Panc1 (cell line): ENCODE measurements at regions not wholly inside any gene's neighbourhood (a gene's known extent, or its start where the extent isn't known, plus 50 kb on each side); places are given as distances from the start of the nearest gene placed in this dataset.
"Not testable (repeated sequence)": the region's sequence is repeated elsewhere in the genome, so short reads cannot be mapped to it uniquely, and the experiment has no call there.

Source experiments
- ATAC-seq: fragments of 200-7000 bp; cut with Tn5 transposase; 2 replicates; pipeline ENCODE4 v1.9.1; 2020; ENCODE audit warnings: mild to moderate bottlenecking, moderate library complexity
- BruUV-seq: library from RNA; stranded (reverse); fragments of 400-500 nt; replicated peaks from 2 replicates; lab custom pipeline; 2021; lab: Mats Ljungman, UMichigan
- CTCF ChIA-PET: fragments of 300-600 bp; sonication (Branson Sonifier 250); formaldehyde crosslinking; loops from one replicate; lab custom pipeline; 2022; ENCODE audit warnings: antibody characterized with exemption; lab: Charles Lee
- POLR2A ChIA-PET: fragments of 300-600 bp; sonication (Branson Sonifier 250); formaldehyde crosslinking; loops from one replicate; lab custom pipeline; 2022; ENCODE audit warnings: antibody characterized with exemption; lab: Charles Lee
- DNase-seq: peaks from one replicate; pipeline ENCODE4 v3.0.0-alpha.2; 2010; ENCODE audit warnings: low read depth, low spot score
- H3K27ac ChIP-seq: 2 replicates; pipeline ENCODE4 v1.5.1; 2011; ENCODE audit warnings: mild to moderate bottlenecking, low read length, inconsistent platforms
- H3K27me3 ChIP-seq: fragments of 200-500 bp; sonication (Bioruptor generic); 2 replicates; pipeline ENCODE4 v1.6.0; 2014; ENCODE audit warnings: low read length, inconsistent platforms; ENCODE audit not compliant: control insufficient read depth, insufficient read depth
- H3K36me3 ChIP-seq: fragments of 200-500 bp; sonication (Bioruptor generic); 2 replicates; pipeline ENCODE4 v1.5.1; 2014; ENCODE audit warnings: inconsistent platforms, mild to moderate bottlenecking, low read length, moderate library complexity; ENCODE audit not compliant: control insufficient read depth, insufficient read depth
- H3K4me1 ChIP-seq: 2 replicates; pipeline ENCODE4 v1.5.1; 2011; ENCODE audit warnings: inconsistent platforms, mild to moderate bottlenecking, low read length, moderate library complexity; ENCODE audit not compliant: control insufficient read depth, insufficient read depth
- H3K4me3 ChIP-seq, 2 experiments: 2 replicates each; pipeline ENCODE4 v1.5.1; 2011 to 2012; ENCODE audit warnings: low read depth in 2 of 2, low read length in 2 of 2, mild to moderate bottlenecking in 2 of 2, inconsistent platforms in 1 of 2, moderate library complexity in 1 of 2
- H3K9me3 ChIP-seq: fragments of 200-500 bp; sonication (Bioruptor generic); 2 replicates; pipeline ENCODE4 v1.5.1; 2014; ENCODE audit warnings: low read depth, mild to moderate bottlenecking, inconsistent platforms, low read length, moderate library complexity; ENCODE audit not compliant: control insufficient read depth, insufficient read depth
- CTCF ChIP-seq: fragments of 450-650 bp; IDR thresholded peaks from 2 replicates; pipeline ENCODE4 v1.5.1; 2017; ENCODE audit warnings: mild to moderate bottlenecking
- POLR2AphosphoS5 ChIP-seq: IDR thresholded peaks from 2 replicates; pipeline ENCODE4 v1.6.1; 2012; ENCODE audit warnings: mild to moderate bottlenecking, low read depth, low read length, moderate library complexity
- REST ChIP-seq, 2 experiments: IDR thresholded peaks; 2 replicates each; pipeline ENCODE4 v1.6.1; 2011 to 2012; ENCODE audit warnings: low read depth in 2 of 2, control low read depth in 1 of 2, low read length in 1 of 2, mild to moderate bottlenecking in 1 of 2, moderate library complexity in 1 of 2; ENCODE audit not compliant: insufficient read depth in 1 of 2
- SIN3A ChIP-seq: IDR thresholded peaks from 2 replicates; pipeline ENCODE4 v1.6.1; 2012; ENCODE audit warnings: low read depth, mild to moderate bottlenecking, low read length, moderate library complexity, borderline replicate concordance; ENCODE audit not compliant: insufficient read depth
- TCF7L2 ChIP-seq: IDR thresholded peaks from 2 replicates; pipeline ENCODE4 v1.6.1; 2011; ENCODE audit warnings: mild to moderate bottlenecking, low read depth, low read length, inconsistent platforms
- in situ Hi-C: cut with HindIII; loops from 2 replicates; pipeline ENCODE4 v1.10.0; 2016; ENCODE audit warnings: low sequenced_read_pairs, low pct_unique_long_range_greater_than_20kb
- intact Hi-C: fragments of 100-400 bp; cut with micrococcal nuclease; formaldehyde crosslinking; loops from one replicate; pipeline ENCODE4 v1.10.0; 2022; ENCODE audit not compliant: unreplicated experiment

GRCh38 chr3:162978136-162978535, 1481.5 kb downstream of the OTOL1 start:
- no peaks in the 10 kb centered on the region for H3K9me3 ChIP-seq
- no peak for ATAC-seq
- H3K4me1 ChIP-seq: no peaks in the 10 kb centered on the region
- H3K27ac ChIP-seq: no peak overlapping the region
- ChIA-PET CTCF (no interaction called here), POLR2A (no interaction called here)
- BruUV-seq: no TSS peak
- no peaks in the 10 kb centered on the region for H3K36me3 ChIP-seq
- intact Hi-C loops (no loop called here), in situ Hi-C loops (no loop called here)
- DNase-seq: no peak
- H3K27me3 ChIP-seq: no peaks in the 10 kb centered on the region
- TF ChIP-seq REST (IDR thresholded peaks at IDR 0.05; ENCODE audit: insufficient read depth in 1 of 2, low read depth in 2 of 2, low read length in 1 of 2) (no peak), CTCF (no peak), SIN3A (no peak), POLR2AphosphoS5 (no peak), TCF7L2 (no peak)
- no peak overlapping the region for H3K4me3 ChIP-seq

- Histone ChIP-seq H3K27ac (no peak overlapping the region), H3K4me3 (no peak overlapping the region), H3K27me3 (no peaks in the 10 kb centered on the region), H3K4me1 (no peaks in the 10 kb centered on the region), H3K36me3 (no peaks in the 10 kb centered on the region), H3K9me3 (no peaks in the 10 kb centered on the region)
- POLR2A ChIA-PET: no interaction called here
- in situ Hi-C loops: no loop called here
- intact Hi-C loops: no loop called here
- TF ChIP-seq POLR2AphosphoS5 (no peak), CTCF (no peak), TCF7L2 (no peak), SIN3A (no peak)
- no TSS peak for BruUV-seq
- DNase-seq (no peak), ATAC-seq (no peak; the same call in 1 of the 2 replicates)
- CTCF ChIA-PET: no interaction called here
These were observed 1488.1 kb downstream of the OTOL1 start for GRCh38 chr3:162984746-162985145.

- POLR2A ChIA-PET, in situ Hi-C loops, BruUV-seq: not testable (repeated sequence)
These were observed 1490.6 kb downstream of the OTOL1 start for GRCh38 chr3:162987085-162987794.

More at GRCh38 chr3:162987085-162987794, 1490.6 kb downstream of the OTOL1 start:
- H3K36me3 ChIP-seq, H3K4me3 ChIP-seq, intact Hi-C loops, H3K27me3 ChIP-seq, H3K4me1 ChIP-seq, H3K27ac ChIP-seq, ATAC-seq, DNase-seq, CTCF ChIA-PET, H3K9me3 ChIP-seq: not testable (repeated sequence)
